ENCODE measurements at regions not wholly inside any gene's neighbourhood (a gene's known extent, or its start where the extent isn't known, plus 50 kb on each side); places are given as distances from the start of the nearest gene placed in this dataset.

DNA sequence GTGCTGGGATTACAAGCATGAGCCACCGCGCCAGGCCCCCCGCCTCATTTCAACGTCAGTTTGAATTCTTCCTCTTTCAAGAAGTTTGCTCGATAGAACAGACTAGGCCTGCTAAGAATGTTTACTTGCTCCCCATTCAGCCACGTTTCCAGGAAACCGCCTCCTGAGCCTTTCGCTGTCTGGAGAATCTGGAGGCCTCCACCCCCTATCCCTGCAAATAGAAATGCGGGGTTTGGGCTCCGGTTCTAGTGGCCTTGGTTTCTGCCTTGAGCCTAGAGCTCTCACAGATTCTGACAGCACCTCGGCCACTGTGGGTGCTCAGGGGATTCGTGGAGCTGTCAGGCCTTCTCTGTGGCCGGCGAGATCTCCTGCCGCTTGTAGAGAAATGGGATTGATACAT is 84.3 kb downstream of the UBIAD1 start:
- TF ChIP-seq, protein P1, sequence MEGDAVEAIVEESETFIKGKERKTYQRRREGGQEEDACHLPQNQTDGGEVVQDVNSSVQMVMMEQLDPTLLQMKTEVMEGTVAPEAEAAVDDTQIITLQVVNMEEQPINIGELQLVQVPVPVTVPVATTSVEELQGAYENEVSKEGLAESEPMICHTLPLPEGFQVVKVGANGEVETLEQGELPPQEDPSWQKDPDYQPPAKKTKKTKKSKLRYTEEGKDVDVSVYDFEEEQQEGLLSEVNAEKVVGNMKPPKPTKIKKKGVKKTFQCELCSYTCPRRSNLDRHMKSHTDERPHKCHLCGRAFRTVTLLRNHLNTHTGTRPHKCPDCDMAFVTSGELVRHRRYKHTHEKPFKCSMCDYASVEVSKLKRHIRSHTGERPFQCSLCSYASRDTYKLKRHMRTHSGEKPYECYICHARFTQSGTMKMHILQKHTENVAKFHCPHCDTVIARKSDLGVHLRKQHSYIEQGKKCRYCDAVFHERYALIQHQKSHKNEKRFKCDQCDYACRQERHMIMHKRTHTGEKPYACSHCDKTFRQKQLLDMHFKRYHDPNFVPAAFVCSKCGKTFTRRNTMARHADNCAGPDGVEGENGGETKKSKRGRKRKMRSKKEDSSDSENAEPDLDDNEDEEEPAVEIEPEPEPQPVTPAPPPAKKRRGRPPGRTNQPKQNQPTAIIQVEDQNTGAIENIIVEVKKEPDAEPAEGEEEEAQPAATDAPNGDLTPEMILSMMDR (IDR thresholded peaks at IDR 0.05; ENCODE audit: low read length) = no peak
- TF ChIP-seq EZH2 (IDR thresholded peaks at IDR 0.05; ENCODE audit: borderline replicate concordance, low read length) = no peak

Measured in OCI-LY1 (cell line).